ENCODE measurements at regions not wholly inside any gene's neighbourhood (a gene's known extent, or its start where the extent isn't known, plus 50 kb on each side); places are given as distances from the start of the nearest gene placed in this dataset.

DNA sequence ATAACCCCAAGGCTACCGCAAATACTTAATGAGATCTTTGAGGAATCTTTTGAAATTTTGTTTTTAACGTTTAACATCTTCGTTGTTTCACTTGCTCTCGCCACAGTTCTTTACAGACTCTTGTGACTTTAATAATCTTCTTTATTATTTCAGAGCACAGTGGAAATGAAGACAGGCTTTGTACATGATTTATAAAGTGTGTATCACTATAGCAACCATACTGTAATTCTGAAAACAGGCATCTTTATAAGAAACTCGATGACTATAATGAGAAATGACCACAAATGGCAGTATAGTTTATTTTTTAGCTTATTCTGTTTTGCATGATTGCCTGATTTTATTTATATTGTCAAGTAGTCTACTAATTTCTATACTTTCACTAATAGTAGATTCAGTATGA, 224.4 kb upstream of the GALNTL6 start:
- Histone ChIP-seq H3K27me3 (no peaks in the 10 kb centered on the region), H3K4me1 (no peaks in the 10 kb centered on the region), H3K27ac (no peak overlapping the region), H3K9me3 (no peaks in the 10 kb centered on the region), H3K4me3 (no peak overlapping the region), H3K36me3 (replicated peaks in 1 of 2; ENCODE audit: insufficient read depth in 1 of 2, low read depth in 2 of 2) (no peaks in the 10 kb centered on the region)
- 83 to 86% methylated on average over 5 of the region's 5 CpGs for WGBS, 2 donors
- ATAC-seq, result no peak
- intact Hi-C loops (cut with DNase I), result no loop called here
- TF ChIP-seq, protein P1, sequence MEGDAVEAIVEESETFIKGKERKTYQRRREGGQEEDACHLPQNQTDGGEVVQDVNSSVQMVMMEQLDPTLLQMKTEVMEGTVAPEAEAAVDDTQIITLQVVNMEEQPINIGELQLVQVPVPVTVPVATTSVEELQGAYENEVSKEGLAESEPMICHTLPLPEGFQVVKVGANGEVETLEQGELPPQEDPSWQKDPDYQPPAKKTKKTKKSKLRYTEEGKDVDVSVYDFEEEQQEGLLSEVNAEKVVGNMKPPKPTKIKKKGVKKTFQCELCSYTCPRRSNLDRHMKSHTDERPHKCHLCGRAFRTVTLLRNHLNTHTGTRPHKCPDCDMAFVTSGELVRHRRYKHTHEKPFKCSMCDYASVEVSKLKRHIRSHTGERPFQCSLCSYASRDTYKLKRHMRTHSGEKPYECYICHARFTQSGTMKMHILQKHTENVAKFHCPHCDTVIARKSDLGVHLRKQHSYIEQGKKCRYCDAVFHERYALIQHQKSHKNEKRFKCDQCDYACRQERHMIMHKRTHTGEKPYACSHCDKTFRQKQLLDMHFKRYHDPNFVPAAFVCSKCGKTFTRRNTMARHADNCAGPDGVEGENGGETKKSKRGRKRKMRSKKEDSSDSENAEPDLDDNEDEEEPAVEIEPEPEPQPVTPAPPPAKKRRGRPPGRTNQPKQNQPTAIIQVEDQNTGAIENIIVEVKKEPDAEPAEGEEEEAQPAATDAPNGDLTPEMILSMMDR (IDR thresholded peaks at IDR 0.05), result no peak
- no peak for TF ChIP-seq POLR2A (IDR thresholded peaks at IDR 0.05)
- no peak for DNase-seq

GRCh38 chr4:171588051-171588545, 225.1 kb upstream of the GALNTL6 start:
- Histone ChIP-seq H3K36me3 (replicated peaks in 1 of 2; ENCODE audit: insufficient read depth in 1 of 2, low read depth in 2 of 2) (no peaks in the 10 kb centered on the region), H3K9me3 (no peaks in the 10 kb centered on the region), H3K27me3 (no peaks in the 10 kb centered on the region), H3K27ac (no peak overlapping the region), H3K4me3 (no peak overlapping the region), H3K4me1 (no peaks in the 10 kb centered on the region)
- TF ChIP-seq, protein P1 (IDR thresholded peaks at IDR 0.05), result no peak
- TF ChIP-seq POLR2A (IDR thresholded peaks at IDR 0.05), result no peak
- 42 to 56% methylated on average over 3 of the region's 3 CpGs for WGBS, 2 donors
- no peak for DNase-seq
- intact Hi-C loops (cut with DNase I), result no loop called here
- ATAC-seq, result no peak

DNA sequence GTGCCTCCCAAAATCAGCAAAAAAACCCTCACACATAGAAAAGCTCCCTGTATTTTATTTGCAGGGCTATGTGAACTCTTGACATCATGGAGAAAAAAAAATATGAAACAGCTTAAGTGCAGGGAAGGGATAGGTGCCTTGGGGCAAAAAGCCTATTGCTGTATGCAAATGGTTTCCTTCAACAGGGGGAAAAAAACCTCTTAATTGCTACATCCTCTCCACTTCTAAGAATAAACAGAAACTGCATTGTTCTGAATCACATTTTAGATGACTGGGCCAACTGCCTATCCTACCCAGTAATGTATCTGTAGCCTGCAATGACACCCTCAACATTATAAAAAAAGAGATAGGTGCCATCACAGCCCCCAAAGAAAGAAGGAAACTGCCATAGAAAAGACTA, 229.4 kb upstream of the GALNTL6 start:
- Histone ChIP-seq H3K4me3 (no peak overlapping the region), H3K27ac (no peak overlapping the region), H3K27me3 (no peaks in the 10 kb centered on the region), H3K9me3 (no peaks in the 10 kb centered on the region), H3K4me1 (no peaks in the 10 kb centered on the region), H3K36me3 (replicated peaks in 1 of 2; ENCODE audit: insufficient read depth in 1 of 2, low read depth in 2 of 2) (no peaks in the 10 kb centered on the region)
- intact Hi-C loops (cut with DNase I), result no loop called here
- TF ChIP-seq, protein P1 (IDR thresholded peaks at IDR 0.05), result no peak
- TF ChIP-seq POLR2A (IDR thresholded peaks at IDR 0.05), result no peak
- DNase-seq (no peak), ATAC-seq (no peak)

- no peak overlapping the region for H3K4me3 ChIP-seq
- H3K27ac ChIP-seq, result no peak overlapping the region
- WGBS, 2 donors, result 35 to 43% methylated on average over 4 of the region's 4 CpGs
- DNase-seq (no peak), ATAC-seq (no peak)
- no peaks in the 10 kb centered on the region for H3K27me3 ChIP-seq
- TF ChIP-seq, protein P1 (IDR thresholded peaks at IDR 0.05), result no peak
- TF ChIP-seq POLR2A (IDR thresholded peaks at IDR 0.05), result no peak
- H3K9me3 ChIP-seq, result no peaks in the 10 kb centered on the region
- no peaks in the 10 kb centered on the region for H3K4me1 ChIP-seq
- H3K36me3 ChIP-seq (replicated peaks in 1 of 2; ENCODE audit: insufficient read depth in 1 of 2, low read depth in 2 of 2), result no peaks in the 10 kb centered on the region
- intact Hi-C loops (cut with DNase I), result no loop called here
Measured at GRCh38 chr4:171582961-171583581, 230.1 kb upstream of the GALNTL6 start.

DNA sequence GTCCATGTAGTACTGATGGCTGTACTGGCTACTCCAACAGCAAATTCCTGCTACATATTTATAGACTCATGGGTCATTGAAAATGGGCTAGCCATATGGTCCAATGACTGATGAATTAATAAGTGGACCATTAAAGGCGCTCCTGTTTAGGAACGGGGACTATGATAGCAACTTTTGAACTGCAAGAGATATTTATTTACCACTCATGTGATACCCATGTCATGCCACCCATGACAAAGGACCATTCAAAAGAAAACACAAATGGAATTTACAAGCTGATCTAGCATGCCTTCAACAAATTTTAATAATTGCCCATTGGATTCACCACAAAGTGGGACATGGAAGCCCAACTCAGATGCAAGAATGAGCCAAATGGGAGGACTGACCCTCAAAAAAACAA, 240.0 kb upstream of the GALNTL6 start:
- WGBS, 2 donors, result 72 to 81% methylated on average over 2 of the region's 2 CpGs
- DNase-seq, result no peak

More for the DNA sequence above, 240.0 kb upstream of the GALNTL6 start:
- Histone ChIP-seq H3K4me3 (no peak overlapping the region), H3K36me3 (replicated peaks in 1 of 2; ENCODE audit: insufficient read depth in 1 of 2, low read depth in 2 of 2) (no peaks in the 10 kb centered on the region), H3K9me3 (no peaks in the 10 kb centered on the region), H3K4me1 (no peaks in the 10 kb centered on the region), H3K27me3 (no peaks in the 10 kb centered on the region), H3K27ac (no peak overlapping the region)
- intact Hi-C loops (cut with DNase I), result no loop called here
- TF ChIP-seq, protein P1 (IDR thresholded peaks at IDR 0.05), result no peak
- TF ChIP-seq POLR2A (IDR thresholded peaks at IDR 0.05), result no peak
- ATAC-seq, result no peak

Data from body of pancreas (tissue), 4 donors.